ENCODE measurements at regions not wholly inside any gene's neighbourhood (a gene's known extent, or its start where the extent isn't known, plus 50 kb on each side); places are given as distances from the start of the nearest gene placed in this dataset.
"Not testable (repeated sequence)": the region's sequence is repeated elsewhere in the genome, so short reads cannot be mapped to it uniquely, and the experiment has no call there.

DNA sequence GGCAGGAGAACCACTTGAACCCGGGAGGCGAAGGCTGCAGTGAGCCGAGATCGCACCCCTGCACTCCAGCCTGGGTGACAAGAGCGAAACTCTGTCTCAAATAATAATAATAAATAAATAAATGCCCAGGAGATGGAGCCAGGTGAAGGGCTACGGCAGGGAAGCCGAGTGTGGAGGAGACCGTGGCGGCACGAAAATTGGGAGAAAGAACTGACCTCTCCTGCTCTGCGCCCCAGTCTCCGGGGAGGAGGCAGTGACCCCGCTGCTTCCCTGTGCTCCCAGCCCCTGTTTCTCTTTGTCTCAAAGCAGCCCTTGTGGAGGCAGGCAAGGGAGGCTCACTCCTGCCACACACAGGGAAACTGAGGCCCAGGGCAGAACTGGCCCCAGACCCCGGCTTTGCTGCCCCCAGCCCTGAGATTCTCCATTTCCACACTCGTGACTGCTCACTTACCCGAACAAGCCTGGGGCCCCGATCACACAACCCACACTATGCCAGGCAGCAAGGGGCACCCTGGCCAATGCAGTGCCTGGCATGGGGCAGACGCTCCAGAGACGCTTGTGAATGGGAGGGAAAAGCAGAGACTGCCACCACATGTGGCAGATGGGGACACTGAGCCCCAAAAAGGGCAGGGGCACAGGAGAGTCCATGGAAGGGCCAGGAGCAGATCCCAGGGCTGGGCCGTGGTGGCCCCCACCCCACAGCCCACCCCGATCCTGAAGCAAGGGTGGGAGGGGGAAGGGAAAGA is 80.4 kb upstream of the PRR5 start:
- Histone ChIP-seq H3K4me1 (peaks cover 32% of the 10 kb centered on the region), H3K36me3 (no peaks in the 10 kb centered on the region), H3K9me3 (no peaks in the 10 kb centered on the region), H4K20me1 (no peaks in the 10 kb centered on the region), H3K4me3 (no peak overlapping the region), H3K4me2 (no peak overlapping the region), H3K27ac (no peak overlapping the region), H3K27me3 (no peaks in the 10 kb centered on the region), H3K9ac (no peak overlapping the region)
- TF ChIP-seq Cebpa-rat (IDR thresholded peaks at IDR 0.05), result no peak

DNA sequence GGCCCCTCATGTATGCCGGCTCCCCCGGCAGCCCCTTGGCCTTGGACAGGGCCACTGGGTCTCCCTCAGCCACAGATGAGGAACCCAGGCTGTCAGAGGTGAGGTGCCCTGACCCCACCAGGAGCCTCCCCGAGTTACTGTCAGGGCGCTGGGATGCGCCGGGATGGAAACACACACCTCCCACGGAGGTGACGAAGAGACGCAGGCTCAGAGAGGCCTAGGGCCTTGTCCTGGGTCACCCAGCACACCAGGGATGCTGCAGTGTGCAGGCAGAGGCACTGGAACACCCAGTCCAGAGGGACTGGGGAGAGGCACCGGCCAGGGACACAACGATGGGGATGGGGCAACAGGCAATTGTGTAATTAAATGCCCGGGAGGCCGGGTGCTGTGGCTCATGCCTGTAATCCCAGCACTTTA is 81.2 kb upstream of the PRR5 start:
- Histone ChIP-seq H3K27me3 (no peaks in the 10 kb centered on the region), H4K20me1 (no peaks in the 10 kb centered on the region), H3K4me2 (peak overlapping the region; percentile 86), H3K4me1 (peaks cover 28% of the 10 kb centered on the region), H3K9me3 (no peaks in the 10 kb centered on the region), H3K4me3 (no peak overlapping the region), H3K27ac (no peak overlapping the region), H3K9ac (no peak overlapping the region), H3K36me3 (no peaks in the 10 kb centered on the region)
- TF ChIP-seq Cebpa-rat (IDR thresholded peaks at IDR 0.05), result no peak

DNA sequence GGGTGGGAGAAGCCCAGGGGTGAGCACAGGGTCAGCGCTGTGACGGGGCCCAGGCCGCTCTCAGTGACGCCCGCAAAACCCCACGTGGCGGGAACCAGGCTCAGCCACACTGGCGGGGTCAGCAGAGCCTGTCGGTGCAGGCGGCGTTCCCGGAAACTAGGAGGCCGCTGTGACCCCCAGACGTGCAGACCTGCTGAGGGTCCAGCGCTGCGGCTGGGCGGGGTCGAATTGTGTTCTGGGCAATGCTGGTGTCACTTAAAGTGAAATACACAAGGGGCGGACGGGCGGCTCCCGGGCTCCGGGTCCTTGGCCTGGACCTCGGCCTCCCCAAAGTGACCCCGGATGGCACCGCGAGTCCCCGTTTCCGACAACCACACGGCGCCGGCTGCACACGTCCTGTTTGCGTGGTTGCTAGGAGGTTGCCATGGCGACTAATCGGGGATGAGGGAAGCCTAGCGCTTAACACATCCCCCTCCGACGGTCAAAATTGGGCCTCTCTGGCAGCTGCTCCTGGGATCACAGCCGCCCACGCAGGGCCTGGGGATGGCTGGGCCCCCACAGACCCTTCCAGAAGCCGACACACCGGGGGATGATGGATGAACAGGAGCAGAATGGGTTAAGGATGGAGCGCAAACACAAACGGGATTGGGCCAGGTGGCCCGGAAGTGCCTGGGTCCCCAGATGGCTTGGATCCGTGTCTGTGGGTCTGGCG is 81.7 kb upstream of the PRR5 start:
- no peaks in the 10 kb centered on the region for H4K20me1 ChIP-seq
- H3K9ac ChIP-seq, result 0 out of 2 replicates have a peak overlapping the region, but pooled peaks have one; percentile 28
- H3K27ac ChIP-seq, result no peak overlapping the region
- H3K36me3 ChIP-seq, result no peaks in the 10 kb centered on the region
- peaks cover 28% of the 10 kb centered on the region for H3K4me1 ChIP-seq
- peak overlapping the region; percentile 39 for H3K4me3 ChIP-seq
- H3K4me2 ChIP-seq, result peak overlapping the region; percentile 86
- TF ChIP-seq Cebpa-rat (IDR thresholded peaks at IDR 0.05), result no peak
- no peaks in the 10 kb centered on the region for H3K27me3 ChIP-seq
- H3K9me3 ChIP-seq, result peaks cover 3% of the 10 kb centered on the region

DNA sequence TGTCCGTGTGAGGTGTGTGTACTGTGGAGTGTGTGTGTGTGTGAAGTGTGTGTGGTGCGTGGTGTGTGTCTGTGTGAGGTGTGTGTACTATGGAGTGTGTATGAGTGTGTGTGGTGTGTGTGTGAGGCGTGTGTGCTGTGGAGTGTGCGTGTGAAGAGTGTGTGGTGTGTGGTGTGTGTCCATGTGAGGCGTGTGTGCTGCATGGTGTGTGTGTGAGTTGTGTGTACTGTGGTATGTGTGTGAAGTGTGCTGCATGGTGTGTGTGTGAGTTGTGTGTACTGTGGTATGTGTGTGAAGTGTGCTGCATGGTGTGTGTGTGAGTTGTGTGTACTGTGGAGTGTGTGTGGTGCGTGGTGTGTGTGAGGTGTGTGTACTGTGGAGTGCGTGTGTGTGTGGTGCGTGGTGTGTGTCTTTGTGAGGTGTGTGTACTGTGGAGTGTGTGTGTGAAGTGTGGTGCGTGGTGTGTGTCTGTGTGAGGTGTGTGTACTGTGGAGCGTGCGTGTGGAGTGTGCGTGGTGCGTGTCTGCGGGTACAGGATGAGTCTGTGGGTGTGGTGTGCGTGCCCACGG is 82.4 kb upstream of the PRR5 start:
- Histone ChIP-seq H3K4me1 (peaks cover 28% of the 10 kb centered on the region), H3K4me2 (peak overlapping the region; percentile 86), H3K4me3 (peak overlapping the region; percentile 39; the same call in 1 of the 2 replicates)
- H3K36me3 ChIP-seq, H4K20me1 ChIP-seq, H3K9me3 ChIP-seq, H3K9ac ChIP-seq, H3K27me3 ChIP-seq, H3K27ac ChIP-seq: not testable (repeated sequence)

DNA sequence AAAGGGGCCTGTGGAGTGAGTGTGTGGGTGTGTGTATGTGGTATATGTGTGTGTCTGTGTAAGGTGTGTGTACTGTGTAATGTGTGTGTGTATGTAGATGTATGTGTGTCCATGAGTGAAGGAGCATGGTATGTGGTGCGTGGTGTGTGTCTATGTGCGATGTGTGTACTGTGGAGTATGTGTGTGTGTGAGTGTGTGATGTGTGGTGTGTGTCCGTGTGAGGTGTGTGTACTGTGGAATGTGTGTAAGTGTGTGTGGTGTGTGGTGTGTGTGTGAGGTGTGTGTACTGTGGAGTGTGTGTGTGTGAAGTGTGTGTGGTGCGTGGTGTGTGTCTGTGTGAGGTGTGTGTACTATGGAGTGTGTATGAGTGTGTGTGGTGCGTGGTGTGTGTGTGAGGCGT is 83.1 kb upstream of the PRR5 start:
- not testable (repeated sequence) for H3K4me3 ChIP-seq, H3K27ac ChIP-seq, H3K4me2 ChIP-seq, H4K20me1 ChIP-seq, H3K27me3 ChIP-seq, H3K36me3 ChIP-seq, H3K9ac ChIP-seq
- peaks cover 16% of the 10 kb centered on the region for H3K9me3 ChIP-seq
- H3K4me1 ChIP-seq, result peaks cover 24% of the 10 kb centered on the region

DNA sequence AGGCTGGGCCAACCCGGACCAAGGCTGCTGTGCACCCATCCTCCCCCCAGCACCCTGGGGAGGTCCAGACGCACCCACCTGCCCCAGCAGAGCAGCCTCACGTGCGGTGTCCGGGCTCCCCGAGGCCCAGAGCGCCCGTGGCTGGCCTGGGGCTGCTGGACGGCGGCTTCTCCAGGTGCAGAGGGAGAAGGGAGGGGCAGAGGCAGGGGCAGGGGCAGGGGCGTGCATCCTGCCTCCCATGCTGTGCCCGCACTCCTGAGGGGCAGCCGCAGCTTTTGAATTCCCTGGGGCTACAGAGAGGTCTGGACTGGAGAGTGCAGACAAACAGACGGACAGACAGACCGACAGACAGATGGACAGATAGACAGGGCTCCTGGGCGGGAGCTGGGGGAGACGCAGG is 83.6 kb upstream of the PRR5 start:
- no peak overlapping the region for H3K4me3 ChIP-seq
- peaks cover 21% of the 10 kb centered on the region for H3K9me3 ChIP-seq
- H3K4me2 ChIP-seq, result no peak overlapping the region
- TF ChIP-seq Cebpa-rat (IDR thresholded peaks at IDR 0.05), result no peak
- H3K9ac ChIP-seq, result no peak overlapping the region
- peaks cover 19% of the 10 kb centered on the region for H3K4me1 ChIP-seq
- H4K20me1 ChIP-seq, result no peaks in the 10 kb centered on the region
- H3K27ac ChIP-seq, result no peak overlapping the region
- H3K27me3 ChIP-seq, result no peaks in the 10 kb centered on the region
- H3K36me3 ChIP-seq, result no peaks in the 10 kb centered on the region

DNA sequence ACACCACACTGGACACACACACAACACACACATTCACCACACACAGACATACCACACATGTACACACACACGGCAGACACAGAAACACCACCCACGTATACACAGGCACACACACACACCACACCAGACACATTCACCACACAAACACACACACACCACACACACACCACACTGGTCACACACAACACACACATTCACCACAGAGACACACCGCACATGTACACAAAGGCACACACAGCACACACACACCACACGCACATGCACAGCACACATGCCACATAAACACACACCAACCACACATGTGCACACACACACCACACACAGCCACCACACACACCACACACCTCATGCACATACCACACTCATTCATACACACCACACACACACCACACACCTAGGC is 84.2 kb upstream of the PRR5 start:
- no peaks in the 10 kb centered on the region for H3K27me3 ChIP-seq
- no peak overlapping the region for H3K4me2 ChIP-seq
- no peak overlapping the region for H3K27ac ChIP-seq
- H3K4me1 ChIP-seq, result peaks cover 19% of the 10 kb centered on the region
- no peaks in the 10 kb centered on the region for H4K20me1 ChIP-seq
- TF ChIP-seq Cebpa-rat (IDR thresholded peaks at IDR 0.05), result no peak
- H3K4me3 ChIP-seq, result no peak overlapping the region
- H3K9me3 ChIP-seq, result peaks cover 26% of the 10 kb centered on the region
- no peaks in the 10 kb centered on the region for H3K36me3 ChIP-seq
- H3K9ac ChIP-seq, result no peak overlapping the region

DNA sequence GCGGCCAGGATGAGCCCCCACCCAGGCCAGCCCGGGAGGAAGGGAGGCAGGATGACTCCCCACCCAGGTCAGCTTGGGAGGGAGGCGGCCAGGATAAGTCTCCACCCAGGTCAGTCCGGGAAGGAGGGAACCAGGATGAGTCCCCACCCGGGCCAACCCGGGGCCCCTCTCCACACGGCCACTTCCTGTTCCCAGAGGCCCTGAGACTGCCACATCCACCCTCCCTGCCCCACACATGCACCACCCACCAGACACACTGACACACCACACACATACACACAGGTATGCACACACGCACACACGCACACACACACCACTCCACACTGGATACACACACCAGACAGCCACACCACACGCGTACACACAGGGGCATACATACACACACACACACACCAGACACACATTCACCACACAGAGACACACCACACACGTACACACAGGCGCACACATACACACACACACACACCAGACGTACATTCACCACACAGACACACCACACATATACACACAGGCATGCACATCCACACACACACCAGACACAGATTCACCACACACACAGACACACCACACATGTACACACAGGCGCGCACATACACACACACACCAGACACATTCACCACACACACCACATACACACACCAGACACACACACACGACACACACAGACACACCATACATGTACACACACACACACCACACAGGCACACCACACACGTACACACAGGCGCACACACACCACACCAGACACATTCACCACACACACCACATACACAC is 84.9 kb upstream of the PRR5 start:
- Histone ChIP-seq H3K27ac (no peak overlapping the region), H4K20me1 (no peaks in the 10 kb centered on the region), H3K36me3 (no peaks in the 10 kb centered on the region), H3K27me3 (no peaks in the 10 kb centered on the region), H3K9ac (no peak overlapping the region), H3K4me1 (peaks cover 19% of the 10 kb centered on the region), H3K9me3 (peaks cover 34% of the 10 kb centered on the region), H3K4me3 (no peak overlapping the region), H3K4me2 (no peak overlapping the region)
- no peak for TF ChIP-seq Cebpa-rat (IDR thresholded peaks at IDR 0.05)

DNA sequence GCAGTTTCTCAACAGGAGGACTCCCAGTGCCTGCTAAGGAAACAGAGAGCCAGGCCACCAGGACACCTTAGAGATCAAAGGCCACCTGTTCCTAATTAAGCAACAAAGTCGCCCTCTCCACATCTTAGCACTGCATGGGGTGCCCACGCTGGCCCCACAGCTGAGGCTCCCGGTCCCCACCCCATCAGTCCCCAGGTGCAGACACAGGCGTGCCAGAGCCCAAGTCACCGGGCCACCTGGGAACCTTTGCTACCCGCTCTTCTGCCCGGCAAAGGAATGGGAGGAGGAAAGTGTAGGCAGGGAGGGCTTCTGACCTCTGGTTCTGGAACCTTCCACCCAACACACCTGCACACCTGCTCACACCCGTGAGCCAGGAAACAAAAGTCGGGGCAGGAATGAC is 85.5 kb upstream of the PRR5 start:
- no peak for TF ChIP-seq Cebpa-rat (IDR thresholded peaks at IDR 0.05)
- H3K9me3 ChIP-seq, result peaks cover 40% of the 10 kb centered on the region
- H4K20me1 ChIP-seq, result no peaks in the 10 kb centered on the region
- no peak overlapping the region for H3K4me2 ChIP-seq
- no peak overlapping the region for H3K4me3 ChIP-seq
- H3K27ac ChIP-seq, result no peak overlapping the region
- H3K36me3 ChIP-seq, result no peaks in the 10 kb centered on the region
- no peak overlapping the region for H3K9ac ChIP-seq
- peaks cover 19% of the 10 kb centered on the region for H3K4me1 ChIP-seq
- no peaks in the 10 kb centered on the region for H3K27me3 ChIP-seq
